Cardiac fibroblast (primary cell): ENCODE measurements at regions not wholly inside any gene's neighbourhood (a gene's known extent, or its start where the extent isn't known, plus 50 kb on each side); places are given as distances from the start of the nearest gene placed in this dataset.

ENCODE experiments used
- DNase-seq, 2 donors: peaks; one replicate each; pipeline versions ENCODE4 v3.0.0 to v3.0.0-alpha.2; 2010; ENCODE audit warnings: low read depth in 2 of 2
- H3K4me3 ChIP-seq, 2 donors: replicated peaks in 1 of 2; 1 replicate in 1 of 2; 2 replicates in 1 of 2; pipeline ENCODE4 v1.5.1; 2011; ENCODE audit warnings: low read depth in 2 of 2, low read length in 2 of 2, mild to moderate bottlenecking in 2 of 2, moderate library complexity in 1 of 2
- CTCF ChIP-seq: IDR thresholded peaks from one replicate; pipeline ENCODE4 v1.5.1; 2011; ENCODE audit warnings: low read depth, mild to moderate bottlenecking, low read length, inconsistent platforms

- no peak for TF ChIP-seq CTCF
- no peak overlapping the region for H3K4me3 ChIP-seq
- DNase-seq = no peak
Observed at GRCh38 chr20:7458459-7458858, 481.8 kb downstream of the HAO1 start.

GRCh38 chr20:7459083-7459482, 481.2 kb downstream of the HAO1 start:
- H3K4me3 ChIP-seq = no peak overlapping the region
- DNase-seq = peak; percentile 69 to 70
- no peak for TF ChIP-seq CTCF

- no peak for TF ChIP-seq CTCF
- peak in 1 of 2 donors; percentile 29 for DNase-seq
- no peak overlapping the region for H3K4me3 ChIP-seq
Observed at GRCh38 chr20:7463290-7463689, 477.0 kb downstream of the HAO1 start.

GRCh38 chr20:7470912-7471311, 469.3 kb downstream of the HAO1 start:
- DNase-seq = no peak
- no peak for TF ChIP-seq CTCF

GRCh38 chr20:7490288-7490687, 450.0 kb downstream of the HAO1 start:
- DNase-seq = peak in 1 of 2 donors; percentile 5
- TF ChIP-seq CTCF = no peak
- no peak overlapping the region for H3K4me3 ChIP-seq

More at GRCh38 chr20:7470912-7471311, 469.3 kb downstream of the HAO1 start:
- H3K4me3 ChIP-seq = no peak overlapping the region

- H3K4me3 ChIP-seq = no peak overlapping the region
- no peak for DNase-seq
- TF ChIP-seq CTCF = no peak
Observed at GRCh38 chr20:7492257-7492656, 448.0 kb downstream of the HAO1 start.

GRCh38 chr20:7493311-7493710, 446.9 kb downstream of the HAO1 start:
- no peak for DNase-seq
- no peak for TF ChIP-seq CTCF
- H3K4me3 ChIP-seq = no peak overlapping the region
